ENCODE measurements at regions not wholly inside any gene's neighbourhood (a gene's known extent, or its start where the extent isn't known, plus 50 kb on each side); places are given as distances from the start of the nearest gene placed in this dataset.

- POLR2A ChIA-PET = no interaction called here
- no peak overlapping the region for H3K4me2 ChIP-seq (ENCODE audit: insufficient read depth, low read length)
- intact Hi-C loops (cut with micrococcal nuclease) = no loop called here
- DNase-seq (ENCODE audit: low read depth, low spot score) (no peak), FAIRE-seq (no peak)
- peaks cover 17% of the 10 kb centered on the region for H3K4me1 ChIP-seq (ENCODE audit: control insufficient read depth, extremely low read depth, insufficient read depth, low read length)
- TF ChIP-seq POLR2AphosphoS5 (IDR thresholded peaks at IDR 0.05; ENCODE audit: insufficient read depth, low read depth, low read length) (no peak), FOS (IDR thresholded peaks at IDR 0.05; ENCODE audit: borderline replicate concordance, insufficient read depth, low read length) (no peak), EZH2 (IDR thresholded peaks at IDR 0.05; ENCODE audit: borderline replicate concordance, low read depth, low read length, severe bottlenecking) (no peak), MYC (IDR thresholded peaks at IDR 0.05; ENCODE audit: low read depth, low read length) (no peak), MAX (IDR thresholded peaks at IDR 0.05; ENCODE audit: insufficient read depth, insufficient read length) (no peak), JUN (IDR thresholded peaks at IDR 0.05; ENCODE audit: borderline replicate concordance, insufficient read depth, insufficient read length, low read depth) (no peak)
- TF ChIP-seq, protein P1, sequence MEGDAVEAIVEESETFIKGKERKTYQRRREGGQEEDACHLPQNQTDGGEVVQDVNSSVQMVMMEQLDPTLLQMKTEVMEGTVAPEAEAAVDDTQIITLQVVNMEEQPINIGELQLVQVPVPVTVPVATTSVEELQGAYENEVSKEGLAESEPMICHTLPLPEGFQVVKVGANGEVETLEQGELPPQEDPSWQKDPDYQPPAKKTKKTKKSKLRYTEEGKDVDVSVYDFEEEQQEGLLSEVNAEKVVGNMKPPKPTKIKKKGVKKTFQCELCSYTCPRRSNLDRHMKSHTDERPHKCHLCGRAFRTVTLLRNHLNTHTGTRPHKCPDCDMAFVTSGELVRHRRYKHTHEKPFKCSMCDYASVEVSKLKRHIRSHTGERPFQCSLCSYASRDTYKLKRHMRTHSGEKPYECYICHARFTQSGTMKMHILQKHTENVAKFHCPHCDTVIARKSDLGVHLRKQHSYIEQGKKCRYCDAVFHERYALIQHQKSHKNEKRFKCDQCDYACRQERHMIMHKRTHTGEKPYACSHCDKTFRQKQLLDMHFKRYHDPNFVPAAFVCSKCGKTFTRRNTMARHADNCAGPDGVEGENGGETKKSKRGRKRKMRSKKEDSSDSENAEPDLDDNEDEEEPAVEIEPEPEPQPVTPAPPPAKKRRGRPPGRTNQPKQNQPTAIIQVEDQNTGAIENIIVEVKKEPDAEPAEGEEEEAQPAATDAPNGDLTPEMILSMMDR (IDR thresholded peaks at IDR 0.05; ENCODE audit: extremely low read depth in 1 of 2, insufficient read depth in 1 of 2, low read depth in 1 of 2, low read length in 2 of 2) = no peak
- no peaks in the 10 kb centered on the region for H3K79me2 ChIP-seq (ENCODE audit: control insufficient read depth, insufficient read depth, low read length)
- dilution Hi-C loops (cut with MboI; ENCODE audit: extremely low pct_ligation_motif_present, low sequenced_read_pairs) = no loop called here
- no peak overlapping the region for H3K4me3 ChIP-seq (replicated peaks in 1 of 3; ENCODE audit: insufficient read depth in 1 of 3, low read depth in 1 of 3, low read length in 3 of 3)
- H3K9me1 ChIP-seq (replicated peaks; ENCODE audit: control insufficient read depth, extremely low read depth, insufficient read depth, low read length) = no peaks in the 10 kb centered on the region
- CTCF ChIA-PET = interaction anchor here (0.6 to 2.0 kb wide), 2 partner anchors 21 to 954 kb away, joined by 3 to 6 read pairs; no protein-coding TSS in a partner anchor
- no peak overlapping the region for H3K9ac ChIP-seq (replicated peaks; ENCODE audit: extremely low read depth, insufficient read depth, low read length)
- H2AFZ ChIP-seq (ENCODE audit: low read depth, low read length) = no peak overlapping the region
- no peaks in the 10 kb centered on the region for H4K20me1 ChIP-seq (replicated peaks; ENCODE audit: control insufficient read depth, extremely low read depth, insufficient read depth, low read length)
- BruUV-seq (replicated peaks) = no TSS peak
- no peak overlapping the region for H3K27ac ChIP-seq (ENCODE audit: insufficient read depth, low read depth, low read length)
- no peaks in the 10 kb centered on the region for H3K27me3 ChIP-seq (ENCODE audit: control insufficient read depth in 2 of 2, insufficient read depth in 2 of 2, low read length in 2 of 2)
- no peaks in the 10 kb centered on the region for H3K9me3 ChIP-seq (replicated peaks; ENCODE audit: control insufficient read depth, insufficient read depth, low read length)
- no peaks in the 10 kb centered on the region for H3K36me3 ChIP-seq (ENCODE audit: control insufficient read depth in 2 of 2, extremely low read depth in 1 of 2, insufficient read depth in 2 of 2, low read length in 2 of 2)
These were observed 83.8 kb upstream of the NXT1 start for GRCh38 chr20:23266530-23267398.

Data from endothelial cell of umbilical vein (primary cell).